ENCODE measurements at regions not wholly inside any gene's neighbourhood (a gene's known extent, or its start where the extent isn't known, plus 50 kb on each side); places are given as distances from the start of the nearest gene placed in this dataset.

DNA sequence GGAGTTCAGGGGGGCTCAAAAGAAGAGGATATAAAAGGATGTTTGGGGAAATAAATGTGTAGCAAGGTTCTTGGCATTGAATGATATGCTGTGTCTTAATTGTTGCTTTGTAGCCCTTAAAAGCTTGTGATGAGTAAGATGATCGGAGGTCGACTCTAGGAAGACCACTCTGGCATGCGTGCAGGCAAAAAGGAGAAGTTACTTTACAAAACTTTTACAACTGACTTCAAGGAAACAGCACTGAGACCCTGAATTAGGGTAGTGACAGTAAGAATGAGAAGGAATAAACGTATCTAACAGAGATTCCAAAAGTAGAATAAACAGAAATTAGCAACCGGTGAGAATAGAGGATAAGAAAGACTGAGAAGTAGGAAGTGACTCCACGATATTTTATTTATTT, 228.7 kb upstream of the TANK start:
- Mint-ChIP-seq H3K36me3 (no peaks in the 10 kb centered on the region; the same call in 1 of the 2 replicates), H3K27me3 (ENCODE audit: low read depth) (no peaks in the 10 kb centered on the region), H3K27ac (no peak overlapping the region), H3K4me3 (no peak overlapping the region), H3K4me1 (peaks cover 32% of the 10 kb centered on the region), H3K9me3 (peaks cover 12% of the 10 kb centered on the region)
- no peak for DNase-seq (ENCODE audit: low spot score)
- CTCF ChIA-PET = interaction anchor here (1.4 kb wide), 1 partner anchor 12 kb away, joined by 3 read pairs; no protein-coding TSS in a partner anchor
- POLR2A ChIA-PET = no interaction called here
- TF ChIP-seq, protein P1, sequence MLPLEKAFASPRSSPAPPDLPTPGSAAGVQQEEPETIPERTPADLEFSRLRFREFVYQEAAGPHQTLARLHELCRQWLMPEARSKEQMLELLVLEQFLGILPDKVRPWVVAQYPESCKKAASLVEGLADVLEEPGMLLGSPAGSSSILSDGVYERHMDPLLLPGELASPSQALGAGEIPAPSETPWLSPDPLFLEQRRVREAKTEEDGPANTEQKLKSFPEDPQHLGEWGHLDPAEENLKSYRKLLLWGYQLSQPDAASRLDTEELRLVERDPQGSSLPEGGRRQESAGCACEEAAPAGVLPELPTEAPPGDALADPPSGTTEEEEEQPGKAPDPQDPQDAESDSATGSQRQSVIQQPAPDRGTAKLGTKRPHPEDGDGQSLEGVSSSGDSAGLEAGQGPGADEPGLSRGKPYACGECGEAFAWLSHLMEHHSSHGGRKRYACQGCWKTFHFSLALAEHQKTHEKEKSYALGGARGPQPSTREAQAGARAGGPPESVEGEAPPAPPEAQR (CRISPR knock-in tag; IDR thresholded peaks at IDR 0.05) = no peak
- ATAC-seq = no peak

DNA sequence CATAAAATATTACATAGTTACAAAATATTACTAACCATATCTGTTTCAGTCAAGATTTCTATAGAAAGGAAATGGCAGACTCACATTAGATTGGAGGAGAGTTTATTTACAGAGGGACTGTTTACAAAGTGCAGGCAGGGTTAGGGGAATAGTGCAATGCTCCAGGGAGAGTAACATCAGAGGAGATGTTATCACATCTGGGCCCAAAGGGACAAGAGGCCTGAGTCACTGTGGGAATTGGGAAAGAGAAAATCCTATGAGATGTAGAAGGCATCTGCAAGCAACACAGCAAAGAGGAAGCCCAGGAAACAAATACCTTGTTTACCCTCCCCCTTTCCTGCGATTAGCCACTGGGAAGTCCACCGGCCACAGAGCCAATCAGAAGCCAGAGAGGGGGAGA, 227.3 kb upstream of the TANK start:
- no peaks in the 10 kb centered on the region; the same call in 1 of the 2 replicates for H3K36me3 Mint-ChIP-seq
- DNase-seq (ENCODE audit: low spot score) (no peak), ATAC-seq (peak; percentile 60; the same call in 1 of the 2 replicates)
- POLR2A ChIA-PET = no interaction called here
- H3K27me3 Mint-ChIP-seq (ENCODE audit: low read depth) = no peaks in the 10 kb centered on the region
- CTCF ChIA-PET = interaction anchor here (0.8 to 1.4 kb wide), 2 partner anchors 14 to 37 kb away, joined by 3 read pairs; no protein-coding TSS in a partner anchor
- H3K27ac Mint-ChIP-seq = no peak overlapping the region
- H3K4me1 Mint-ChIP-seq = peaks cover 25% of the 10 kb centered on the region
- H3K9me3 Mint-ChIP-seq = peaks cover 19% of the 10 kb centered on the region
- TF ChIP-seq USF2 (CRISPR knock-in tag; IDR thresholded peaks at IDR 0.05) (no peak), RELA (CRISPR knock-in tag; IDR thresholded peaks at IDR 0.05; ENCODE audit: borderline replicate concordance) (no peak), NFYB (CRISPR knock-in tag; conservative IDR thresholded peaks at IDR 0.05; ENCODE audit: low read depth) (peak; percentile 39; the same call in 1 of the 2 replicates), GABPB1 (CRISPR knock-in tag; IDR thresholded peaks at IDR 0.05) (peak; percentile 52; the same call in 1 of the 2 replicates)
- H3K4me3 Mint-ChIP-seq = no peak overlapping the region

- ATAC-seq (no peak), DNase-seq (ENCODE audit: low spot score) (no peak)
- CTCF ChIA-PET = interaction anchor here (1.0 kb wide), 1 partner anchor 15 kb away, joined by 3 read pairs; no protein-coding TSS in a partner anchor
- TF ChIP-seq, protein P2, sequence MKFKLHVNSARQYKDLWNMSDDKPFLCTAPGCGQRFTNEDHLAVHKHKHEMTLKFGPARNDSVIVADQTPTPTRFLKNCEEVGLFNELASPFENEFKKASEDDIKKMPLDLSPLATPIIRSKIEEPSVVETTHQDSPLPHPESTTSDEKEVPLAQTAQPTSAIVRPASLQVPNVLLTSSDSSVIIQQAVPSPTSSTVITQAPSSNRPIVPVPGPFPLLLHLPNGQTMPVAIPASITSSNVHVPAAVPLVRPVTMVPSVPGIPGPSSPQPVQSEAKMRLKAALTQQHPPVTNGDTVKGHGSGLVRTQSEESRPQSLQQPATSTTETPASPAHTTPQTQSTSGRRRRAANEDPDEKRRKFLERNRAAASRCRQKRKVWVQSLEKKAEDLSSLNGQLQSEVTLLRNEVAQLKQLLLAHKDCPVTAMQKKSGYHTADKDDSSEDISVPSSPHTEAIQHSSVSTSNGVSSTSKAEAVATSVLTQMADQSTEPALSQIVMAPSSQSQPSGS (CRISPR knock-in tag; IDR thresholded peaks at IDR 0.05; ENCODE audit: borderline replicate concordance, low read depth) = no peak
- peak; percentile 33; the same call in 1 of the 2 replicates for TF ChIP-seq GABPB1 (CRISPR knock-in tag; IDR thresholded peaks at IDR 0.05)
- Mint-ChIP-seq H3K4me1 (peaks cover 14% of the 10 kb centered on the region), H3K27ac (no peak overlapping the region), H3K4me3 (no peak overlapping the region), H3K9me3 (peaks cover 19% of the 10 kb centered on the region), H3K36me3 (no peaks in the 10 kb centered on the region), H3K27me3 (ENCODE audit: low read depth) (no peaks in the 10 kb centered on the region)
- POLR2A ChIA-PET = no interaction called here
Measured at GRCh38 chr2:160934263-160934662, 226.0 kb upstream of the TANK start.

GRCh38 chr2:160934991-160935390, 225.2 kb upstream of the TANK start:
- DNase-seq (ENCODE audit: low spot score) (no peak), ATAC-seq (no peak)
- ChIA-PET POLR2A (no interaction called here), CTCF (interaction anchor here (1.0 kb wide), 1 partner anchor 16 kb away, joined by 3 read pairs; no protein-coding TSS in a partner anchor)
- Mint-ChIP-seq H3K4me1 (peaks cover 16% of the 10 kb centered on the region), H3K4me3 (no peak overlapping the region), H3K36me3 (no peaks in the 10 kb centered on the region), H3K27ac (no peak overlapping the region), H3K27me3 (ENCODE audit: low read depth) (no peaks in the 10 kb centered on the region), H3K9me3 (peaks cover 17% of the 10 kb centered on the region)
- TF ChIP-seq ZNF512 (CRISPR knock-in tag; IDR thresholded peaks at IDR 0.05; ENCODE audit: borderline replicate concordance) (no peak), JUN (CRISPR knock-in tag; IDR thresholded peaks at IDR 0.05) (no peak)

DNA sequence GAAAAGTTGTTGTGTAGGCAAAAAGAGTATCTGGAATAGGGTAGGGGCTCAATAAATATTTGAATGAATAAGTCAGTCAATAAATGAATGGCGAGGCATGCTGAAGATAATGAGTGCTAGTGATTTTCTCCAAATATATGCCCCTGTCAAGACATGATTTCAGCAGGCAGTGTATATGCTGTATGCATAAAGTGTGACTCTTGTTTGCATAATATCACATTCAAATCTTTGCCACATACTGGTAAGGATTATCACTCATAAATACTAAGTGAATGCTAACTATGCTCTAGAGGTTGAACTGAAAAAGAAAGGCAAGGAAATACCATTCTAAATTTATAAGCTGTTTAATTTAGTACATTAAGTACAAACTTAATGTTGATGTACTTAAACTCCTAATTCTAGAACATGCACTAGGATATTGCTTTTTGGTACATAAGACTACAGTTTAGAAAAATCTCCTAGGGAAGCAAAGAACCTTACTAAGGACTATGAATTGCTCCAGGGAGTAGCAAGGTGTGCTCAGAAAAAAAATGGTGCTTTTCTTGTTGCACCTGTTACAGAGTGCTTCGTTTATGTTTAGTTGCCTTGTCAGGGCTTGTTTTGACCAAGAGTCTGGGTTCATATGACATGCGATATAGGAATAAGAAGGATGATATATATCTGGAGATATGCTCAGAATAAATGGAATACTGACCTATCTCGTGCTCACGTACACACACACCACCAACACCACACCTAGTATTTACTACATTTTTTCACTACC, 224.0 kb upstream of the TANK start:
- no peak for ATAC-seq

More for the DNA sequence above, 224.0 kb upstream of the TANK start:
- CTCF ChIA-PET = no interaction called here
- POLR2A ChIA-PET = no interaction called here
- TF ChIP-seq ELF4 (CRISPR knock-in tag; IDR thresholded peaks at IDR 0.05; ENCODE audit: low read depth) (no peak), ETV6 (CRISPR knock-in tag; IDR thresholded peaks at IDR 0.05) (no peak)
- TF ChIP-seq, protein P3, sequence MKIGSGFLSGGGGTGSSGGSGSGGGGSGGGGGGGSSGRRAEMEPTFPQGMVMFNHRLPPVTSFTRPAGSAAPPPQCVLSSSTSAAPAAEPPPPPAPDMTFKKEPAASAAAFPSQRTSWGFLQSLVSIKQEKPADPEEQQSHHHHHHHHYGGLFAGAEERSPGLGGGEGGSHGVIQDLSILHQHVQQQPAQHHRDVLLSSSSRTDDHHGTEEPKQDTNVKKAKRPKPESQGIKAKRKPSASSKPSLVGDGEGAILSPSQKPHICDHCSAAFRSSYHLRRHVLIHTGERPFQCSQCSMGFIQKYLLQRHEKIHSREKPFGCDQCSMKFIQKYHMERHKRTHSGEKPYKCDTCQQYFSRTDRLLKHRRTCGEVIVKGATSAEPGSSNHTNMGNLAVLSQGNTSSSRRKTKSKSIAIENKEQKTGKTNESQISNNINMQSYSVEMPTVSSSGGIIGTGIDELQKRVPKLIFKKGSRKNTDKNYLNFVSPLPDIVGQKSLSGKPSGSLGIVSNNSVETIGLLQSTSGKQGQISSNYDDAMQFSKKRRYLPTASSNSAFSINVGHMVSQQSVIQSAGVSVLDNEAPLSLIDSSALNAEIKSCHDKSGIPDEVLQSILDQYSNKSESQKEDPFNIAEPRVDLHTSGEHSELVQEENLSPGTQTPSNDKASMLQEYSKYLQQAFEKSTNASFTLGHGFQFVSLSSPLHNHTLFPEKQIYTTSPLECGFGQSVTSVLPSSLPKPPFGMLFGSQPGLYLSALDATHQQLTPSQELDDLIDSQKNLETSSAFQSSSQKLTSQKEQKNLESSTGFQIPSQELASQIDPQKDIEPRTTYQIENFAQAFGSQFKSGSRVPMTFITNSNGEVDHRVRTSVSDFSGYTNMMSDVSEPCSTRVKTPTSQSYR (CRISPR knock-in tag; IDR thresholded peaks at IDR 0.05) = no peak
- TF ChIP-seq, protein P4, sequence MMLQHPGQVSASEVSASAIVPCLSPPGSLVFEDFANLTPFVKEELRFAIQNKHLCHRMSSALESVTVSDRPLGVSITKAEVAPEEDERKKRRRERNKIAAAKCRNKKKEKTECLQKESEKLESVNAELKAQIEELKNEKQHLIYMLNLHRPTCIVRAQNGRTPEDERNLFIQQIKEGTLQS (CRISPR knock-in tag; conservative IDR thresholded peaks at IDR 0.05) = no peak
- DNase-seq (ENCODE audit: low spot score) = no peak
- Mint-ChIP-seq H3K27ac (no peak overlapping the region), H3K27me3 (ENCODE audit: low read depth) (no peaks in the 10 kb centered on the region), H3K36me3 (no peaks in the 10 kb centered on the region), H3K4me1 (peaks cover 29% of the 10 kb centered on the region), H3K4me3 (no peak overlapping the region), H3K9me3 (peaks cover 10% of the 10 kb centered on the region)
